ENCODE measurements at regions not wholly inside any gene's neighbourhood (a gene's known extent, or its start where the extent isn't known, plus 50 kb on each side); places are given as distances from the start of the nearest gene placed in this dataset.

GRCh38 chr5:163619273-163619934, 114.0 kb downstream of the MAT2B start:
- Histone ChIP-seq H4K20me1 (ENCODE audit: low read depth, low read length) (no peaks in the 10 kb centered on the region), H3K9ac (ENCODE audit: low read length) (no peak overlapping the region), H2AFZ (ENCODE audit: low read depth, low read length, severe bottlenecking) (no peak overlapping the region), H3K27ac (ENCODE audit: low read depth, low read length) (no peak overlapping the region), H3F3A (ENCODE audit: insufficient read depth) (no peaks in the 10 kb centered on the region), H3K9me3 (ENCODE audit: insufficient read depth, low read length) (no peaks in the 10 kb centered on the region), H3K27me3 (ENCODE audit: low read length) (no peaks in the 10 kb centered on the region; the same call in 1 of the 2 replicates), H3K4me3 (ENCODE audit: insufficient read depth, low read length, poor library complexity, severe bottlenecking) (no peak overlapping the region), H3K9me2 (replicated peaks; ENCODE audit: insufficient read depth, low read length) (no peaks in the 10 kb centered on the region), H3K79me2 (ENCODE audit: insufficient read depth, low read length) (no peaks in the 10 kb centered on the region), H3K36me3 (ENCODE audit: low read length) (no peaks in the 10 kb centered on the region), H3K4me2 (ENCODE audit: low read depth, low read length, poor library complexity, severe bottlenecking) (no peak overlapping the region)
- TF ChIP-seq CTCF (IDR thresholded peaks at IDR 0.05; ENCODE audit: insufficient read depth, low read length, poor library complexity, severe bottlenecking) (no peak), EZH2phosphoT487 (conservative IDR thresholded peaks at IDR 0.05; ENCODE audit: low read length) (no peak)

GRCh38 chr5:163619951-163620350, 114.5 kb downstream of the MAT2B start:
- H3K27ac ChIP-seq (ENCODE audit: low read depth, low read length) = no peak overlapping the region
- no peaks in the 10 kb centered on the region; the same call in 1 of the 2 replicates for H3K27me3 ChIP-seq (ENCODE audit: low read length)
- H3K79me2 ChIP-seq (ENCODE audit: insufficient read depth, low read length) = no peaks in the 10 kb centered on the region
- H3K4me3 ChIP-seq (ENCODE audit: insufficient read depth, low read length, poor library complexity, severe bottlenecking) = no peak overlapping the region
- no peaks in the 10 kb centered on the region for H3F3A ChIP-seq (ENCODE audit: insufficient read depth)
- H4K20me1 ChIP-seq (ENCODE audit: low read depth, low read length) = no peaks in the 10 kb centered on the region
- TF ChIP-seq EZH2phosphoT487 (conservative IDR thresholded peaks at IDR 0.05; ENCODE audit: low read length) (no peak), CTCF (IDR thresholded peaks at IDR 0.05; ENCODE audit: insufficient read depth, low read length, poor library complexity, severe bottlenecking) (no peak)
- no peaks in the 10 kb centered on the region for H3K9me2 ChIP-seq (replicated peaks; ENCODE audit: insufficient read depth, low read length)
- no peak overlapping the region for H3K4me2 ChIP-seq (ENCODE audit: low read depth, low read length, poor library complexity, severe bottlenecking)
- no peak overlapping the region for H2AFZ ChIP-seq (ENCODE audit: low read depth, low read length, severe bottlenecking)
- no peak overlapping the region for H3K9ac ChIP-seq (ENCODE audit: low read length)
- no peaks in the 10 kb centered on the region for H3K9me3 ChIP-seq (ENCODE audit: insufficient read depth, low read length)
- no peaks in the 10 kb centered on the region for H3K36me3 ChIP-seq (ENCODE audit: low read length)

- H3F3A ChIP-seq (ENCODE audit: insufficient read depth) = no peaks in the 10 kb centered on the region
- H3K4me2 ChIP-seq (ENCODE audit: low read depth, low read length, poor library complexity, severe bottlenecking) = no peak overlapping the region
- H3K27ac ChIP-seq (ENCODE audit: low read depth, low read length) = no peak overlapping the region
- no peaks in the 10 kb centered on the region for H3K79me2 ChIP-seq (ENCODE audit: insufficient read depth, low read length)
- no peak overlapping the region for H3K9ac ChIP-seq (ENCODE audit: low read length)
- TF ChIP-seq EZH2phosphoT487 (conservative IDR thresholded peaks at IDR 0.05; ENCODE audit: low read length) = no peak
- TF ChIP-seq CTCF (IDR thresholded peaks at IDR 0.05; ENCODE audit: insufficient read depth, low read length, poor library complexity, severe bottlenecking) = no peak
- no peaks in the 10 kb centered on the region for H4K20me1 ChIP-seq (ENCODE audit: low read depth, low read length)
- H3K9me2 ChIP-seq (replicated peaks; ENCODE audit: insufficient read depth, low read length) = no peaks in the 10 kb centered on the region
- no peaks in the 10 kb centered on the region for H3K36me3 ChIP-seq (ENCODE audit: low read length)
- no peak overlapping the region for H2AFZ ChIP-seq (ENCODE audit: low read depth, low read length, severe bottlenecking)
- no peak overlapping the region for H3K4me3 ChIP-seq (ENCODE audit: insufficient read depth, low read length, poor library complexity, severe bottlenecking)
- no peaks in the 10 kb centered on the region for H3K9me3 ChIP-seq (ENCODE audit: insufficient read depth, low read length)
- H3K27me3 ChIP-seq (ENCODE audit: low read length) = no peaks in the 10 kb centered on the region
These were observed 117.4 kb downstream of the MAT2B start for GRCh38 chr5:163622799-163623198.

All from SU-DHL-6 (cell line).